Heart left ventricle (tissue), 13 donors: ENCODE measurements at regions not wholly inside any gene's neighbourhood (a gene's known extent, or its start where the extent isn't known, plus 50 kb on each side); places are given as distances from the start of the nearest gene placed in this dataset.

Source experiments
- POLR2A ChIP-seq, 2 donors: fragments of 450-650 bp; IDR thresholded peaks; one replicate each; pipeline ENCODE4 v1.6.1; 2017; ENCODE audit warnings: antibody characterized with exemption in 2 of 2, mild to moderate bottlenecking in 2 of 2, moderate library complexity in 2 of 2
- TF ChIP-seq, protein P1 (sequence below), 12 donors: fragments of 200-600 bp; sonication (generic) in 4 of 12; IDR thresholded peaks; one replicate each; pipeline versions ENCODE4 v1.5.0 to v1.8.0; 2018 to 2022; ENCODE audit warnings: antibody characterized with exemption in 12 of 12, mild to moderate bottlenecking in 5 of 12
- donor health status: ischemic (EF 13 %, LVEDD 7.1; RV severe dilation, severe dysfunction).
- donor health status: DM: no; HTN: yes; CAD: no.
- donor health status: DM: no; HTN: no; CAD: no.
- donor health status: ischemic (EF 25% LVEDD 6.9; RV normal size, moderate dysfunction).
- donor health status: ischemic (EF 25% LVEDD 5.7; RV mildly dilated, moderate dysfunction).
- donor health status: ischemic (EF 35%, LVEDD 5.7; RV mildly dilated, moderate dysfunction).
- donor health status: nonischemic (EF 11% LVEDD 7.7; RV severe dilation, severe dysfunction).
- donor health status: DM: yes; HTN: yes; CAD: no.
- donor health status: PGD.
- donor health status: ischemic (EF 29% LVEDD 5.4; RV normal size, mild dysfunction).
- donor health status: nonischemic (EF 23%, LVEDD 6.1; RV moderate dilation, normal function).

DNA sequence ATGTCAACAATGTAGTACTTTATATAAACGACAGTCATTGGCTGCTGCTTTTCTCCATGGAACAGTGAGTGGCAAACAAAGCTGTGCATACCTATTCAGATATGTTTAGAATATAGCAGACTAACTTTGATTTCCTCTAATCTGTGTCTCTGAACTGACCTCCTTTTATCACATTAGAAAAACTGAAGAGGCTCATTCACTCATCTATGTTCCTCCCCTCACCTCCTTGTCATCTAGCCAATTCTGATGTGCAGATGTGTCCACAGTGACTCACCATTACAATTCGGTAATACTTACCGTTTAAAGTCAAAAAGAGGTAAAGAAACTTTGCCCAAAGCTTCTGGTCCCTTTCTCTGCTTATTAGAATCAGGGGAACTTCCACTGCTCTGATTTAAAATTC lies 51.5 kb upstream of the RPS13 start:
- TF ChIP-seq, protein P1, sequence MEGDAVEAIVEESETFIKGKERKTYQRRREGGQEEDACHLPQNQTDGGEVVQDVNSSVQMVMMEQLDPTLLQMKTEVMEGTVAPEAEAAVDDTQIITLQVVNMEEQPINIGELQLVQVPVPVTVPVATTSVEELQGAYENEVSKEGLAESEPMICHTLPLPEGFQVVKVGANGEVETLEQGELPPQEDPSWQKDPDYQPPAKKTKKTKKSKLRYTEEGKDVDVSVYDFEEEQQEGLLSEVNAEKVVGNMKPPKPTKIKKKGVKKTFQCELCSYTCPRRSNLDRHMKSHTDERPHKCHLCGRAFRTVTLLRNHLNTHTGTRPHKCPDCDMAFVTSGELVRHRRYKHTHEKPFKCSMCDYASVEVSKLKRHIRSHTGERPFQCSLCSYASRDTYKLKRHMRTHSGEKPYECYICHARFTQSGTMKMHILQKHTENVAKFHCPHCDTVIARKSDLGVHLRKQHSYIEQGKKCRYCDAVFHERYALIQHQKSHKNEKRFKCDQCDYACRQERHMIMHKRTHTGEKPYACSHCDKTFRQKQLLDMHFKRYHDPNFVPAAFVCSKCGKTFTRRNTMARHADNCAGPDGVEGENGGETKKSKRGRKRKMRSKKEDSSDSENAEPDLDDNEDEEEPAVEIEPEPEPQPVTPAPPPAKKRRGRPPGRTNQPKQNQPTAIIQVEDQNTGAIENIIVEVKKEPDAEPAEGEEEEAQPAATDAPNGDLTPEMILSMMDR (IDR thresholded peaks at IDR 0.05) = no peak
- no peak for TF ChIP-seq POLR2A (IDR thresholded peaks at IDR 0.05)
